RWPE1 (cell line): ENCODE measurements at regions not wholly inside any gene's neighbourhood (a gene's known extent, or its start where the extent isn't known, plus 50 kb on each side); places are given as distances from the start of the nearest gene placed in this dataset.

Experiments
- CTCF ChIA-PET: fragments of 350-600 bp; sonication (Branson Sonifier 250); formaldehyde crosslinking; extraction: SDS; loops from one replicate; lab custom pipeline; 2021; lab: Yijun Ruan, JAX
- POLR2A ChIA-PET: fragments of 400-600 bp; formaldehyde crosslinking; extraction: SDS; loops from one replicate; lab custom pipeline; 2020; ENCODE audit warnings: antibody characterized with exemption; ENCODE audit not compliant: low non-redundant PET; lab: Yijun Ruan, JAX
- DNase-seq: peaks from one replicate; pipeline ENCODE4 v3.0.0; 2012; ENCODE audit warnings: low spot score
- H3K27ac ChIP-seq: fragments of 450-650 bp; 2 replicates; pipeline ENCODE4 v1.5.1; 2017
- TF ChIP-seq, protein P1 (sequence below): fragments of 450-650 bp; conservative IDR thresholded peaks from 2 replicates; pipeline ENCODE4 v1.5.1; 2017; ENCODE audit warnings: low read depth, mild to moderate bottlenecking

DNA sequence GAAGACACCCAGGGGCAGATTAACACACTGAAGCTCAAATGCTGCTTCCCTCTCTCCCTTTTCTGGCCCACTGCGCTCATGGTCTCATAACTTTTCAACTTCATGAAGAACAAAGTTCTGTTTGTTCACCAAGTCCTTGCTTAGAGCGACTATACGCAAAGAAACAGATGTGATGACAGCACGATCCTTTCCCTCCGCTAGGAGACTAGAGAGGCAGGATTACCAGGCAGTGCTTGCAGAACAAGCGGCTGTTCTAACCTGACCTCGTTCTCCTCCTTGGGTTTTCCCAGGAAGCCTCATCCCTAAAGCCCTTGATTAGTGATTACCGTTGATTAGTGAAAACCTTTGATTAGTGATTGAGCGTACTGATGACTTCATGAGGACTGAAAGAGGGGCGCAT is 649.9 kb downstream of the IRX1 start:
- ChIA-PET CTCF (no interaction called here), POLR2A (no interaction called here)
- no peak overlapping the region for H3K27ac ChIP-seq
- no peak for DNase-seq
- TF ChIP-seq, protein P1, sequence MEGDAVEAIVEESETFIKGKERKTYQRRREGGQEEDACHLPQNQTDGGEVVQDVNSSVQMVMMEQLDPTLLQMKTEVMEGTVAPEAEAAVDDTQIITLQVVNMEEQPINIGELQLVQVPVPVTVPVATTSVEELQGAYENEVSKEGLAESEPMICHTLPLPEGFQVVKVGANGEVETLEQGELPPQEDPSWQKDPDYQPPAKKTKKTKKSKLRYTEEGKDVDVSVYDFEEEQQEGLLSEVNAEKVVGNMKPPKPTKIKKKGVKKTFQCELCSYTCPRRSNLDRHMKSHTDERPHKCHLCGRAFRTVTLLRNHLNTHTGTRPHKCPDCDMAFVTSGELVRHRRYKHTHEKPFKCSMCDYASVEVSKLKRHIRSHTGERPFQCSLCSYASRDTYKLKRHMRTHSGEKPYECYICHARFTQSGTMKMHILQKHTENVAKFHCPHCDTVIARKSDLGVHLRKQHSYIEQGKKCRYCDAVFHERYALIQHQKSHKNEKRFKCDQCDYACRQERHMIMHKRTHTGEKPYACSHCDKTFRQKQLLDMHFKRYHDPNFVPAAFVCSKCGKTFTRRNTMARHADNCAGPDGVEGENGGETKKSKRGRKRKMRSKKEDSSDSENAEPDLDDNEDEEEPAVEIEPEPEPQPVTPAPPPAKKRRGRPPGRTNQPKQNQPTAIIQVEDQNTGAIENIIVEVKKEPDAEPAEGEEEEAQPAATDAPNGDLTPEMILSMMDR: no peak

DNA sequence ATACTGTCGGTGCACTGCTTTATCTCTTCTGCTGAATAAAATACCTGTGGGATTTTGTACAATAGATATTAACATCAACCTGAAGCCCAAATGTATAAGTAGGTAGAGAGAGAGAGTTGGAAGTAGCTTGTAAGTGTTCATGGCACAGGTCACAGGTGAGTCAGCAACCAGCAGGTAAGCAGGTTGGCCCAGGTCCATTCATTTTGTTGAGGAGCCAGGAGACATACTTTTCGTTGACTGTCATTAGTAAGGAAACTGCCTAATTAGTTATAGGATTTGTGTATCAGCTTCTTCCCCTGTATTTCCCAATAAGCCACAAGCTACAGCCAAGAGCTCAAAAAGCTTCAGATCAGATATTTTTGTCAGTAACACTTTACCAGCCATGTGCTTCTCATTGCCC is 650.8 kb downstream of the IRX1 start:
- TF ChIP-seq, protein P1: no peak
- H3K27ac ChIP-seq: no peak overlapping the region
- no peak for DNase-seq
- ChIA-PET POLR2A (no interaction called here), CTCF (no interaction called here)

DNA sequence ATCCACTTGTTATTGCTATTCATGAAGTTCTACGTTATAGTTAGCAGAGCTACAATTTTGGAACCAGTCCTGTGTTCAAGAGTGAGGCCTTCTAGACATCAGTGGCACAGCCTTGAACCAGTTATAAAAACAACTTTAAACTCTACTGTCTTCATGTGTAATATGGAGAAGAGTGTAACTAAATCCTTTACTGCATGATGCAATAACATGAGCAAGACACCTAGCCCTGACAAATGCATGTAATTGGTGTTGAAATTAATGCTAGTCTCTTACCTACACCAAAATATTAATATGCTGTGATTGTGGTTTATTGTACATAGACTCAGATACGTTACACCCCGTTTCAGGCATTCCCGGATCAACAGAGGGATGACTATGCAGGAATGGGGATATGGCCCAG is 654.6 kb downstream of the IRX1 start:
- CTCF ChIA-PET: no interaction called here
- DNase-seq: no peak
- no peak overlapping the region for H3K27ac ChIP-seq
- POLR2A ChIA-PET: no interaction called here
- TF ChIP-seq, protein P1: no peak

DNA sequence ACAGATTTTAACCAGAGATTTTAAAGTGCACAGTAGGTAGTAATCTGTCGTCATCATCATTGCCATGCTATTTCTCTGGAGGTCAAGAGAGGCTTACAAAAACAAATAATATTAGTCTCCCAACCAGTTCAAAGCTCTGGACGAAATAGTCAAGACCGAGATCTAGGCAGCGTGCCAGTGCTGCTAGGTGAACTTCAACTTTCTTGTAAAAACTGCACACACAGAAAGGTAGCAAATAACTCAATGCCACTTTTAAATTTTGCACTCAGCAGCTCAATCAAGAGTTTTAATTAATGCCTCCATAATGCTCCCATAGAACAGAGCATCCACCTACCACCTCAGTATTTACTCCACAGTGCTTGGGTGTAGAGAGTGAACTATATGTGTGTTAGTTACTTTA is 656.8 kb downstream of the IRX1 start:
- TF ChIP-seq, protein P1: no peak
- H3K27ac ChIP-seq: no peak overlapping the region
- CTCF ChIA-PET: no interaction called here
- POLR2A ChIA-PET: no interaction called here
- DNase-seq: no peak

DNA sequence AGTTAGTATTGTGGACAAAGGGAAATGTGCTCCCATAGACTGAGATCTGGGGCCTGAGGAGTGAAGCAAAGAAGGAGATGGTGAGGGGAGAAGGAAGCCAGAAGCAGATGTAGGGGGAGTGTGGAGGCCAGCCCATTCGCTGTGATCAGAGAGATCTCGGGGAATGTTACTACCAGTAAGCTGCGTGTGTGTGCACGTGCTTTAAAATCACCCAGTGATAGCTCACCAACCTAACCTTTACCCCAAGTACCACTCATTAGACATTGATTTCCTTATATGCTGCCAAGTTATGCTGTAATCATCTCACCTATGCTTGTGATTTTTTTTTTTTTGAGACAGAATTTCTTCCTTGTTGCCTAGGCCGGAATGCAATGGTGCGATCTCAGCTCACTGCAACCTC is 659.1 kb downstream of the IRX1 start:
- TF ChIP-seq, protein P1: no peak
- CTCF ChIA-PET: no interaction called here
- DNase-seq: no peak
- no peak overlapping the region for H3K27ac ChIP-seq
- POLR2A ChIA-PET: interaction anchor here (0.6 kb wide), 1 partner anchor 51 kb away, joined by 3 read pairs; no protein-coding TSS in a partner anchor

DNA sequence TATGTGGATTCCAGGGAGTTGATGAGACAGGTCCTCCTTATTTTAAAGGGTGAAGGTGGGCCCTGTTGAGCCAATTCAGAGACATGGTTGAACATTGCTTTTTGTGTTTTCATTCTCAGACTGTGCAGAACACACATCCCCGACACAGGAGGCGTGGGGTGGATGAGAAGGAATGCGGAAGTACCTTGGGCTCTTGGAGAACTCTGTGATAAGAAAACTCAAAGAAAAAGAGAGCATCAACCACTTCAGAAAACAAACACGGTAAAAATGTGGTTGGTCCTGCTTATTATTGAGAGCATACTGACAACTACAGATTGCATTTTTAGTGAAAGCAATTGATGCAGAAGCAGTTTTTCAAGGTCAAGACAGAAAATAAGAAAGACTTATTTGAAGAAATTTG is 659.8 kb downstream of the IRX1 start:
- CTCF ChIA-PET: no interaction called here
- TF ChIP-seq, protein P1: no peak
- DNase-seq: no peak
- H3K27ac ChIP-seq: no peak overlapping the region
- POLR2A ChIA-PET: no interaction called here

DNA sequence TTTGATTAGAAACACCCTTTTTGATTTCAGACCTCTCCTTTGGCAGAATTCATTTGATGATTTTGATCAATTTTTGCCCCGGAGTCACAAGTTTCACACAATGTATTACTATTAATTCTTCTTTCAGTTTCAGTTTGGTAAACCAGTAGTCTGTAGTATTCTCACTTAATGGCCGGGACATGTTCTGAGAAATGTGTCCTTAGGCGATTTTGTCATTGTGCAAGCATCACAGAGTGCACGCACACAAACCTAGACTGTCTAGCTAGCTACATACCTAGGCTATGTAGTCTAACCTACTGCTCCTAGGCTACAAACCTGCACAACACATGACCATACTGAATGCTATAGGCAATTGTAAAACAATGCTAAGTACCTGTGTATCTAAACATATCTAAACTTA is 662.5 kb downstream of the IRX1 start:
- DNase-seq: no peak
- no peak overlapping the region for H3K27ac ChIP-seq
- POLR2A ChIA-PET: no interaction called here
- CTCF ChIA-PET: no interaction called here
- TF ChIP-seq, protein P1: no peak
